SK-N-SH (cell line): ENCODE measurements at regions not wholly inside any gene's neighbourhood (a gene's known extent, or its start where the extent isn't known, plus 50 kb on each side); places are given as distances from the start of the nearest gene placed in this dataset.

Source experiments
- CTCF ChIA-PET: fragments of 300-600, 350-600 bp; formaldehyde crosslinking; extraction: SDS; loops from one replicate; lab custom pipeline; 2021; lab: Yijun Ruan, JAX
- POLR2A ChIA-PET: fragments of 350-600 bp; sonication (Branson Sonifier 250); formaldehyde crosslinking; extraction: SDS; loops from one replicate; lab custom pipeline; 2020; ENCODE audit warnings: antibody characterized with exemption, inconsistent platforms; lab: Yijun Ruan, JAX
- DNase-seq: peaks from one replicate; pipeline ENCODE4 v3.0.0; 2012
- H2AFZ ChIP-seq: fragments of 200-600 bp; sonication (generic); 2 replicates; pipeline ENCODE4 v1.8.1; 2016; ENCODE audit warnings: antibody characterized with exemption, mild to moderate bottlenecking, low read depth
- H3F3A ChIP-seq: fragments of 200-600 bp; sonication (generic); replicated peaks from 2 replicates; pipeline ENCODE3; 2016; ENCODE audit warnings: antibody characterized with exemption, mild to moderate bottlenecking; ENCODE audit not compliant: insufficient read depth
- H3K27ac ChIP-seq, 2 experiments: fragments of 200-500 bp in 1 of 2; fragments of 200-600 bp in 1 of 2; sonication (Bioruptor generic) in 1 of 2; sonication (generic), shearing (Covaris generic) in 1 of 2; 2 replicates each; pipeline versions ENCODE4 v1.5.1 to v1.6.1; 2014 to 2016; ENCODE audit warnings: low read depth in 2 of 2, inconsistent platforms in 1 of 2, low read length in 1 of 2, mild to moderate bottlenecking in 1 of 2, mixed read lengths in 1 of 2
- H3K27me3 ChIP-seq: fragments of 200-600 bp; sonication (generic), shearing (Covaris generic); 2 replicates; pipeline ENCODE4 v1.6.1; 2016; ENCODE audit warnings: mixed run types; ENCODE audit not compliant: insufficient read depth
- H3K36me3 ChIP-seq, 2 experiments: fragments of 200-500 bp in 1 of 2; fragments of 200-600 bp in 1 of 2; sonication (Bioruptor generic) in 1 of 2; sonication (generic) in 1 of 2; replicated peaks in 1 of 2; 2 replicates each; pipeline versions ENCODE3 to v1.5.1; 2014 to 2016; ENCODE audit warnings: low read length in 1 of 2, mild to moderate bottlenecking in 1 of 2; ENCODE audit not compliant: insufficient read depth in 2 of 2, control insufficient read depth in 1 of 2
- H3K4me1 ChIP-seq, 2 experiments: fragments of 200-500 bp in 1 of 2; fragments of 200-600 bp in 1 of 2; sonication (Bioruptor generic) in 1 of 2; sonication (generic), shearing (Covaris generic) in 1 of 2; 2 replicates each; pipeline versions ENCODE4 v1.5.1 to v1.6.1; 2014 to 2016; ENCODE audit warnings: low read depth in 1 of 2, low read length in 1 of 2, mixed run types in 1 of 2; ENCODE audit not compliant: insufficient read depth in 2 of 2, control insufficient read depth in 1 of 2
- H3K4me2 ChIP-seq: fragments of 200-600 bp; sonication (generic), shearing (Covaris generic); 2 replicates; pipeline ENCODE4 v1.6.1; 2017; ENCODE audit warnings: mixed run types
- H3K4me3 ChIP-seq, 2 experiments: fragments of 200-500 bp in 1 of 2; fragments of 200-600 bp in 1 of 2; sonication (Bioruptor generic) in 1 of 2; sonication (generic), shearing (Covaris generic) in 1 of 2; 2 replicates each; pipeline versions ENCODE4 v1.5.1 to v1.8.1; 2014 to 2016; ENCODE audit warnings: low read depth in 2 of 2, inconsistent platforms in 1 of 2, low read length in 1 of 2, mild to moderate bottlenecking in 1 of 2, mixed read lengths in 1 of 2, moderate library complexity in 1 of 2
- H3K79me2 ChIP-seq: fragments of 200-600 bp; sonication (generic); 2 replicates; pipeline ENCODE4 v1.8.1; 2017; ENCODE audit warnings: mild to moderate bottlenecking; ENCODE audit not compliant: insufficient read depth
- H3K9ac ChIP-seq: fragments of 200-600 bp; sonication (generic); 2 replicates; pipeline ENCODE4 v1.6.1; 2017; ENCODE audit warnings: mixed run types
- H3K9me2 ChIP-seq: fragments of 200-600 bp; sonication (generic); 2 replicates; pipeline ENCODE4 v1.6.1; 2017; ENCODE audit warnings: mixed run types
- H3K9me3 ChIP-seq: fragments of 200-600 bp; sonication (generic); 2 replicates; pipeline ENCODE4 v1.6.1; 2017; ENCODE audit warnings: mixed run types, mild to moderate bottlenecking, moderate library complexity
- H4K20me1 ChIP-seq: fragments of 200-600 bp; sonication (generic); 2 replicates; pipeline ENCODE4 v1.6.1; 2017; ENCODE audit warnings: mild to moderate bottlenecking, mixed run types; ENCODE audit not compliant: insufficient read depth
- CTCF ChIP-seq: fragments of 200-600 bp; sonication (generic); IDR thresholded peaks from 2 replicates; pipeline ENCODE4 v1.6.1; 2017; ENCODE audit warnings: antibody characterized with exemption, mild to moderate bottlenecking, moderate library complexity
- ELF1 ChIP-seq: IDR thresholded peaks from 2 replicates; pipeline ENCODE4 v1.4.0; 2012
- EZH2phosphoT487 ChIP-seq: fragments of 200-600 bp; sonication (generic); IDR thresholded peaks from 2 replicates; pipeline ENCODE4 v1.6.1; 2017; ENCODE audit warnings: low read depth, mixed run types, mild to moderate bottlenecking, antibody characterized with exemption, moderate library complexity, borderline replicate concordance
- MXI1 ChIP-seq: IDR thresholded peaks from 2 replicates; pipeline ENCODE4 v1.6.1; 2012; ENCODE audit warnings: mild to moderate bottlenecking, low read depth, low read length, improper control_type of control experiment
- NRF1 ChIP-seq: IDR thresholded peaks from 2 replicates; pipeline ENCODE4 v1.6.1; 2012; ENCODE audit warnings: low read depth, mild to moderate bottlenecking, low read length
- PBX3 ChIP-seq: IDR thresholded peaks from 2 replicates; pipeline ENCODE4; 2012
- POLR2AphosphoS5 ChIP-seq: IDR thresholded peaks from 2 replicates; pipeline ENCODE4 v1.6.1; 2012; ENCODE audit warnings: low read depth, low read length
- RAD21 ChIP-seq: IDR thresholded peaks from 2 replicates; pipeline ENCODE4 v1.6.1; 2012; ENCODE audit warnings: mild to moderate bottlenecking, low read length
- REST ChIP-seq: IDR thresholded peaks from 2 replicates; pipeline ENCODE4 v1.6.1; 2012; ENCODE audit warnings: mild to moderate bottlenecking, low read depth, low read length, moderate library complexity
- RXRA ChIP-seq: IDR thresholded peaks from 2 replicates; pipeline ENCODE4 v1.4.0; 2012; ENCODE audit warnings: low read depth, mild to moderate bottlenecking, borderline replicate concordance
- SIN3A ChIP-seq: IDR thresholded peaks from 2 replicates; pipeline ENCODE4 v1.6.1; 2012; ENCODE audit warnings: low read depth, mild to moderate bottlenecking, low read length, moderate library complexity, borderline replicate concordance
- TAF1 ChIP-seq: IDR thresholded peaks from 2 replicates; pipeline ENCODE4 v1.6.1; 2012; ENCODE audit warnings: low read depth, mild to moderate bottlenecking, low read length, moderate library complexity, borderline replicate concordance
- TEAD4 ChIP-seq: IDR thresholded peaks from 2 replicates; pipeline ENCODE4 v1.4.0; 2012; ENCODE audit warnings: mild to moderate bottlenecking, borderline replicate concordance; ENCODE audit not compliant: insufficient read depth
- YY1 ChIP-seq: IDR thresholded peaks from 2 replicates; pipeline ENCODE4 v1.4.0; 2012; ENCODE audit warnings: low read depth, mild to moderate bottlenecking
- ZBTB33 ChIP-seq: IDR thresholded peaks from 2 replicates; pipeline ENCODE4 v1.4.0; 2012; ENCODE audit warnings: low read depth, borderline replicate concordance
- WGBS: methylation state at CpG from one replicate; pipeline ENCODE4 v1.1.6; 2017; ENCODE audit warnings: low lambda C conversion rate; 5-methylcytosine and 5-hydroxymethylcytosine counted together

- H2AFZ ChIP-seq, result no peak overlapping the region
- ChIA-PET CTCF (no interaction called here), POLR2A (no interaction called here)
- H3K9ac ChIP-seq, result no peak overlapping the region
- no peak overlapping the region for H3K4me2 ChIP-seq
- no peak for TF ChIP-seq RXRA
- no peak for TF ChIP-seq YY1
- TF ChIP-seq SIN3A, result no peak
- no peak for TF ChIP-seq TEAD4
- no peak for TF ChIP-seq PBX3
- TF ChIP-seq TAF1, result no peak
- no peak for TF ChIP-seq ZBTB33
- no peak for TF ChIP-seq MXI1
- H3K79me2 ChIP-seq, result no peaks in the 10 kb centered on the region
- H4K20me1 ChIP-seq, result no peaks in the 10 kb centered on the region
- no peak overlapping the region for H3K27ac ChIP-seq
- no peaks in the 10 kb centered on the region for H3K36me3 ChIP-seq
- H3F3A ChIP-seq, result no peaks in the 10 kb centered on the region
- H3K4me1 ChIP-seq, result no peaks in the 10 kb centered on the region
- no peak for DNase-seq
- H3K27me3 ChIP-seq, result peaks cover 5% of the 10 kb centered on the region; the same call in 1 of the 2 replicates
- H3K9me2 ChIP-seq, result no peaks in the 10 kb centered on the region
- H3K4me3 ChIP-seq, result no peak overlapping the region
- 29% methylated on average over 4 of the region's 4 CpGs for WGBS
- no peaks in the 10 kb centered on the region for H3K9me3 ChIP-seq
Observed at GRCh38 chr22:22047776-22048175, 65.2 kb upstream of the TOP3B start.

GRCh38 chr22:22047266-22047665 lies 64.7 kb upstream of the TOP3B start:
- H3K4me2 ChIP-seq, result no peak overlapping the region
- TF ChIP-seq TEAD4 (no peak), POLR2AphosphoS5 (no peak), RAD21 (no peak), CTCF (no peak), NRF1 (no peak), ELF1 (no peak), EZH2phosphoT487 (no peak), REST (no peak), SIN3A (no peak), RXRA (no peak), MXI1 (no peak)
- H2AFZ ChIP-seq, result no peak overlapping the region
- H3F3A ChIP-seq, result no peaks in the 10 kb centered on the region
- 19% methylated on average over 3 of the region's 3 CpGs for WGBS
- no peak for DNase-seq
- H3K4me3 ChIP-seq, result no peak overlapping the region
- ChIA-PET CTCF (no interaction called here), POLR2A (no interaction called here)
- no peaks in the 10 kb centered on the region for H3K9me2 ChIP-seq
- H3K27me3 ChIP-seq, result peaks cover 5% of the 10 kb centered on the region; the same call in 1 of the 2 replicates
- H3K9ac ChIP-seq, result no peak overlapping the region
- no peaks in the 10 kb centered on the region for H3K79me2 ChIP-seq
- no peaks in the 10 kb centered on the region for H4K20me1 ChIP-seq
- H3K4me1 ChIP-seq, result no peaks in the 10 kb centered on the region
- no peak overlapping the region for H3K27ac ChIP-seq
- H3K9me3 ChIP-seq, result no peaks in the 10 kb centered on the region
- H3K36me3 ChIP-seq, result no peaks in the 10 kb centered on the region
